ENCODE measurements at regions not wholly inside any gene's neighbourhood (a gene's known extent, or its start where the extent isn't known, plus 50 kb on each side); places are given as distances from the start of the nearest gene placed in this dataset.

DNA sequence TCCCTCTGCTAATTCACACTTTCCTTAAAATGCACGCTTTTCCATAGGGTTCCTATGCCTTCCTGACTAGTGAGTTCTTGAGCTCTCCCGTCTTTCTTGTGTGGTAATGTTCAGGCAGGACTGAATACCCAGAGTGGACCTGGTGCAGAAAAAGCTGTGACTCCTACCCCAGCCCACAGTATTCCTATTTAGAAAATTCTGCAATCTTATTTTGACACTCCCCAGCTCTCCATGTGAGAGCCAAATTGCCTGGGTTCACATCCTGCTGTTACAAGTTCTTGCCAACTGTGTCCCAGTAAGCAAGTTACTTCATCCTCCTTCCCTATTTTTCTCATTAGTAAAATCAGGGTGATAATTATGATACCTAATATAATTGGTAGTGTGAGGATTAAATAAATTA lies 290.8 kb upstream of the SLCO3A1 start:
- DNase-seq: no peak

GRCh38 chr15:91564631-91565030 lies 288.9 kb upstream of the SLCO3A1 start:
- no peak for DNase-seq

DNA sequence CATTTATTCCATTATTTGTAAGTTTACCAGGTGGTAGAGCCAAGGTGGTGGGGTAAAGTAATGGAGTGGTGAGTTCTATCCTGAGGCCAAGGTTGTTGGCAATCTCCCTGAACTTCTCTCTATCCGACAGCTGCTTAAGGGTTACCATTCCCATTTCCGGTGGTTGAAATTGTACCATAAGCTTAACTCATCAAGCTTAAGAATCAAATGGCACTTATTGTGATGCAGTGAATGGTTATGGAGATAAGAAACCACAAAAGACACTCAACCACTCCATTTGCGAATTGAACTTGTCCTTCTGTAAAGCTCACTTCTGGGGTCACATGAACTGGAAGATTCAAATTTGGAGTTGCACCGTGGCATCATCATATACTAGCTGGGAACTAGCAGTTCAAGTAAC lies 287.4 kb upstream of the SLCO3A1 start:
- DNase-seq: no peak

GRCh38 chr15:91568036-91568435 lies 285.5 kb upstream of the SLCO3A1 start:
- no peak for DNase-seq

DNA sequence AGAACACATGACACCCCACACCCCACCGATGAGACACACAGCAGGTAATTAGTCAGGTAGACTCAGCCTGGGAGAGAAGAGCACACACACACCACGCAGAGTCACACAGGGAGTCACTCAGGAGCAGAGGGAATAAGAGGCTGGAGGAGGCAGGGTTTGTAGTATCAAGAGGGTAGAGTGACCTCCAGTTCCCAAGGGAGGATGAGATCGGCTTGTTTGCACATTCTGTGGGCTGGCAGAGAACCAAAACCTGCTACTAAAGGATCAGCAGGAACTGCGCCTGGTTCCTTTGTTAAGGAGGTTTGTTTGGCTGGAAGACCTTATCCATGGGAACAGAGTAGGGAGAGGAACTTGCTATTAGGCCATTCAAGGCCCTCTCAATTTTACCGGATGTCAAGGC lies 281.4 kb upstream of the SLCO3A1 start:
- peak; percentile 16 to 29 for DNase-seq

- no peak for DNase-seq
Observed at GRCh38 chr15:91576096-91576495, 277.4 kb upstream of the SLCO3A1 start.

- DNase-seq: no peak
Observed at GRCh38 chr15:91578511-91578910, 275.0 kb upstream of the SLCO3A1 start.

GRCh38 chr15:91584895-91585294 lies 268.6 kb upstream of the SLCO3A1 start:
- DNase-seq: no peak

- DNase-seq: no peak
Observed at GRCh38 chr15:91586560-91586959, 266.9 kb upstream of the SLCO3A1 start.

DNA sequence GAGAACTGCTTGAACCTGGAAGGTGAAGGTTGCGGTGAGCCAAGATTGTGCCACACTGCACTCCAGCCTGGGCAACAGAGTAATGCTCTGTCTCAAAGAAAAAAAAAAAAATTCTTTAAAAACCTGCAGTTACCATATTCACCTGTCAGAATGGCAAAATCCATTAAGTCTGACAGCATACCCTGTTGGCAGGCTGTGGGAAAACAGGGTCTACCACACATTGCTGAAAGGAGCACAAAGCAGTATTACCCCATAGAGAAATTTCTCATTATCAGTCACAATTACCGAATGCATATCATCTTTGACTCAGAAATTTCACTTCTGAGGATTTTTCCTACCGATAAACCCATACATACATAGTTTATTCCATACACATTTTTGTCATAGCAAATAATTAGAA lies 264.1 kb upstream of the SLCO3A1 start:
- no peak for DNase-seq

- no peak for DNase-seq
Observed at GRCh38 chr15:91592567-91592966, 260.9 kb upstream of the SLCO3A1 start.

DNA sequence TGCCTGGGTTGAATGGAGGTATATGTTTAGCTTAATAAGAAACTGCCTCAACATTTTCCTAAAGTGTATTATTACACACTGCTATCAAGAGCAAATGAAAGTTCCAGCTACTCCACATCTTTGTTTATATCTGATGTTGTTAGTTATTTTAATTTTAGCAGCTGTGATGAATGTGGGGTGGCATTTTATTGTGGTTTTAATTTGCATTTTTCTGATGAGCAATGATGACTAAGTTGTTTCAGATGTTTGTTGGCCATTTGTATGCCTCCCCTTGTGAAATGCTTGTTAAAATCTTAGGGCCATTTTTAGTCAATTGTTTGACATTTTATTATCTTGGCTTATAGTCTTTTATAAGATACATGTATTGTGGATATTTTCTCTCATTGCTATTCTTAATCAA lies 260.4 kb upstream of the SLCO3A1 start:
- DNase-seq: no peak

GRCh38 chr15:91593653-91594052 lies 259.9 kb upstream of the SLCO3A1 start:
- DNase-seq: no peak

DNA sequence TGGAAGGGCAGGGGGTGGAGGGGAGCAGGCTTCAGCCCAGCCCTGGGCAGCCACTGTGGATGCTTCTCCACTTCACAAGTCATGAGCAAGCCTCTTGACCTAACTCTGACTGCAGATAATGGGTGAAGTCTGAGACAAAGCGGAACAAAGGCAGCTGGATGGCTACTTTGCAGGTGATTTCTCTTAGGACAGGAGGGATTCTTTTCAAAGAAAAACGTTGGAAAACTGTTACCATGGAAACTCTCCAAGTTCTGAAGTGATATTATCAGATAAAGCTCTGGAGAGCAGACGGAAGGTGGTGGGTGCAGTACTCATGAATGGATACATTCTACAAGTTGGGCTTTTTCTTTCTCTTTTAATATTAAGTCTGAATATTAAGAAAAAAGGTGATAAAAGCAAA lies 254.2 kb upstream of the SLCO3A1 start:
- DNase-seq: no peak

DNA sequence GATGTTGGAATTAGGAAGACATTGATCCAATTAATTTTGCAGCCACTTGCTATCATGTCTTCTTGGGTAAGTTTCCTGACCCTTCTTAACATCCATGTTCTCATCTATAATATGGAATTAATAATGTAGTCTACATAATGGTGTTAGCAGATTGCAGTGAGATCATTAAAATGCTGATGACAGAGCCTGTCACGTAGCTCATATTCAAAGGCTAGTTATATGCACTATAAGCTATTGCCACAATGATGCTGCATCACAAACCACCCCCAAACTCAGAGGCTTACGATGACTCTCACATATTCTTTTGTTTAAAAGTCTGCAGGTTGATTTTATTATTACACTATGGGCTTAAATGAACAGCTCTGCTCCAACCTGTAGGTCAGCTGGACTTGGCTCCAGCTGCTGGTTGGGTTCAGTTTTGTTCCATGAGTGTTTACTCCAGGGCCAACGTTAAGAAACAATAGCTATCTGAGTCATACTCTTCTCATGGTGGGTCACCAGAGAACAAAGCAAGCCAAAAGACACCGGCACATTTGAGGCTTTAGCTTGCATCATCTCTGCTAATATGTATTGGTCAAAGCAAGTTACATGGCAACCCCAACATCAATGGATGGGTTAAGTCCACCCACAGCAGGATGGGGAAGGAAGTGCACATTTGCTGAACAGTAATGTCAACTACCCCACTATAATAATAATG lies 250.0 kb upstream of the SLCO3A1 start:
- no peak for DNase-seq

DNA sequence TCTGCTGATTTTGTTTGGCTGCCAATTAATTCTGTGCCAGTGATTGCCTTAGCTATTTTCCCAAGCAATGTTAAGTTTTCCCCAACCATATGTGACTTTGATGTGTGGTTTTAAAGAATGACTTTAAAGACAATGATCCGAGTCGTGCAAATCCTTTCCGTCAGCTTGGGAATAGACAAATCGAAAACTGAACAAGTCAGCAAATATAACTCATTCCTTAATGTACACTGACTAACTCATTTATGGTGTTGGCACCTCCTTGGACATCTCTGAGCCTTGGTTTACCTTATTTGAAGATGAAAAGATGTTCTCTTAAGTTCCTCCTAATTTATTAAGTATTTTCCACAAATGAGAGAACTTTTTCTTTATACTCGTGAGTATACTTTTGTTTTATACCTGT lies 249.4 kb upstream of the SLCO3A1 start:
- DNase-seq: no peak

DNA sequence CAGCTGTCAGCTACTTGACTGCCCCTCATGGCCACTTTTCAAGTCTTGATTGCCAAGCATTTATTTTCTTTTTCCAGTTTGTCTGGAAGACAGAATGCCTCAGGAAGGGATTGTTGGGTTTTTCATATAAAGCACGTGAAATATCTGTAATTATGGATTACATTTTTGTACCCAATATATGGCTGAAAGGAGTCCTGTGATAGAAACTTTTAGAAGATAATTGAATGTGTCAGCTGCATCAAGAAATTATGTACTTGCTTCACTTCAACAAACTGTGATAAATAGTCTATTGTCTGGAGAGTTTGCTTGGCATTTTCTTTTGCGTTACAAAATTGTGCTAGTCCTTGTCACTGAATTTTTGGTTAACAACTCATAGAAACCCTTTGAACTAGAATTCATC lies 247.9 kb upstream of the SLCO3A1 start:
- no peak for DNase-seq

DNA sequence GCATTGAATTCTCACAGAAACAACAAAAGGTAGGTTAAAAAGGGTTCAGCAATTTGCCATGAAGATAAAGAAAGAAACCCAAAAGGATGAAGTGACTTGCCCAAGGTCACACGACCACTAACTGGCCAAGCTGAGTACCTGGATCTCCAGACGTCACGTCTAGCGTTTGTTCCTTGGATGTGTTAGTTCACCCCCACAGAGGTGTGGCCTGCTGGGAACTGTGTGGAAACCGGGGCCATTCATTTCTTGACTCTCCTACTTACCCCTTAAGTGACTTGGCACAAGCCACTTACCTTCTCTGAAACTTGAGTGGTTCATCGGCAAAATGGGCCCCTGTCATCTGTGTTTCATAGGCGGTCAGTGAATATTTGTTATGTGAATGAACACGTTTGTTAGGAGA lies 244.3 kb upstream of the SLCO3A1 start:
- no peak for DNase-seq

- DNase-seq: no peak
Observed at GRCh38 chr15:91609966-91610365, 243.5 kb upstream of the SLCO3A1 start.

DNA sequence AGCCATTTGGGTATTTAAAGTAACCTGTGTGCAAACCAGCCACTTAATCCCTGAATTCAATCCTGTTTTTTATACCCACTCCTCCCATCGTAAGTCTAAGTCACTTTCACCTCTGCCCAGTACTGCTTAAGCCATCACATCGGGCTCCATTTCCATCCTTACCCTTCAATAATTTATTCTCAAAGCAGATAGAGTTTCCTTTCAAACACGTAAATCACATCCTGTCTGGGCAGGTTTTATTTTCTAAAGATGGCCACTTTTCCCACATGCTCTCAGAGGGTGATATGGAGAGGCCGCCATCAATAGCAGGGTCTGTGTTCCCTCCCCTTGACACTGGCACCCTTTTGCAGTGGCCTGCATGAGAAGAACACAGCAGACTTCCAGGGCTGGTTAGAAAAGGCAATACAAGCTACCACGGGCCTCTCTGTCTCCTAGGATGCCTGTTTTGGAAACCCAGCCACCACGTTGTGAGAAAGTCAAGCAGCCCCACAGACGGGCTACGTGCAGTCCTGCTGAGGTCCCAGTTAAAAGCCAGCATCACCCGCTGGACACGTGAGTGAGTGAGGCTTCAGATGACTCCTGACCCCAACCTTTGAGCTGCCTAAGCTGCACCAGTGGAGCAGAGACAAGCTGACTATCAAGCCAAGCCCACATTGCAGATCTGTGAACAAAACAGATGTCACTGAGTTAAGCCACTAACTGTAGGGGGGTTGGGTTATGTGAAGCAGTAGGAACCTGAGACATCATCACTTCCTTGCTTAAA lies 241.8 kb upstream of the SLCO3A1 start:
- DNase-seq: no peak

DNA sequence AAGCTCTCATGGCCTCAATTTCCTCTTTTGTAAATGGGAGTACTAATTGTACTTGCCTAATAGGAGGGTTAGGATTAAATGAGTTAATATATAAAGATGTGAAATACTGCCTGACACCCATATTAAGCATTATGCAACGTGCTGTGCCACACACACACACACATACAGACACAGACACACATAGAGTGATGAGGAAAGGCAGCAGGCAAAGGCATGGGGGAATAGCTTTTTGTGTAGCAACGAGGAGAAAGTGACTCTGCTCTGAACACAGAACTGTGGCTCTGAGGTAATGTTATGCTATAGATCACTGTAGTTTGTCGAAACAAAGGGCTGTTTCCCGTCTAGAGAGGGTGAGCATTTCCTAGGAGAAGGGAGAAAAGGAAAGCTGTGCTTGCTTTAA lies 233.3 kb upstream of the SLCO3A1 start:
- DNase-seq: no peak

- DNase-seq: no peak
Observed at GRCh38 chr15:91622235-91622634, 231.3 kb upstream of the SLCO3A1 start.

- DNase-seq: no peak
Observed at GRCh38 chr15:91622711-91623342, 230.7 kb upstream of the SLCO3A1 start.

DNA sequence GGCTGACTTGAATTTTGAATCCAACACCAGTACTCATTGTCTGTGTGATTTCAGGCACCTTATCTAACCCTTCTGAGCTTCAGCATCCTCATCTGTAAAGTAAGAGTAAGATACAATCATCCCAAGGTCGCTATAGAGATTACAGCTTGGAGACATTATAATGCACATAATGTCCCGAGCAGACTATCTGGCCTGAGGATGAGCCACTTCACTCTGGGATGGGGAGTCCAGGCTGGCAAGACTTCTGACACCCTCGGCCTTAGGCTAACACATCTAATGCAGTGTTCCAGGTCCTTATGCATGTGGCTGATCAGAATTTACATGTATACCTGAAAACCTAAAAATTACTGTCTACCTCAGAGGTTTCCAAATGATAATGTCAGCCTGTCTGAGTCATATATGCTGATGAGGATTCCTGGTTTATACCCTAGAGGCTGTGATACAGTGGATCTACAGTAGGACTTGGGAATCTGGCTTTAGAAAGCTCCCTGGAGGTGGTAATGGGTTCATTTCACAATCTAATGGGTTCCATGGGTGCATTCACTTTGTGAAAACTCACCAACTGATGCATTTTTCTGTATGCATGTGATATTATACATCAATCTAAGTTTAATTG lies 229.0 kb upstream of the SLCO3A1 start:
- DNase-seq: no peak

Data from NCI-H1930 (cell line).